ENCODE measurements at regions not wholly inside any gene's neighbourhood (a gene's known extent, or its start where the extent isn't known, plus 50 kb on each side); places are given as distances from the start of the nearest gene placed in this dataset.
A peak's percentile ranks its signal among the peaks of the same experiment; 100 is the strongest.

DNA sequence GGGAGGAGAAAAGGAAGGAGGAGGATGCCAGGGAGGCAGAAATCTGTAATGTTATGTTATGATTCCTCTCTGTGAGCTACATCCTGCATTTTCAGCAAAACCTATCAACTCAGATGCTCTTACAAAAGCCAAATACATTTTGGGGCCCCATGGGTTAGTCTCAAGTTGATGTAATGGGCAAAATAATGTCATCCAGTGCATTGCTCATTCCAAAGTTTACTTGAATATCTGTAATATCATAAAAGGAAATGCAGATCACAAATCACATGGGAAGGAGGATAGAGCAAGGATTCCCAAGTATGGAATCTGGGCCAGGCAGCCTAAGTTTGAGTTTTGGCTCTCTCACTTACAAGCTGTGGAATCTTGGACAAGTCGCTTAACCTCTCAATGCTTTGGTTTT lies 74.9 kb upstream of the SOD3 start:
- no peak for DNase-seq

DNA sequence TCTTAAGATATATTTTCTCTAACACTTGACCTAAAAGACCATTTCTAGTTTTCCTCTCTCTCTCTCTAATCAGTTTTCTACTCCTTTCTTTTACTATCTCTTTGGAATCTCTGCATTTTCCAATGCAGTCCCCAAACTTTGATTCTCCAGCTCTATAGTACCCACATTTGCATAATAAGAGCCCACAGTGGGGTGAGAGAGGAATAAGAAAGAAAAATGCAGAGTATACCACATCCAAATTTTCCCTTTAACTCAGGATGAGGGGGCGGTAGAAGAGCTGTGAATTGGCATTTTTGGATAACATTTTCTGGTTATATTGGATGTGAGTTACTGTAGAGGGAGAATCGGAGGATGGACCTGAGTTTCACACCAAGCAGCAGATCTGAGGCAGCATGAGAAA lies 74.4 kb upstream of the SOD3 start:
- DNase-seq: no peak

DNA sequence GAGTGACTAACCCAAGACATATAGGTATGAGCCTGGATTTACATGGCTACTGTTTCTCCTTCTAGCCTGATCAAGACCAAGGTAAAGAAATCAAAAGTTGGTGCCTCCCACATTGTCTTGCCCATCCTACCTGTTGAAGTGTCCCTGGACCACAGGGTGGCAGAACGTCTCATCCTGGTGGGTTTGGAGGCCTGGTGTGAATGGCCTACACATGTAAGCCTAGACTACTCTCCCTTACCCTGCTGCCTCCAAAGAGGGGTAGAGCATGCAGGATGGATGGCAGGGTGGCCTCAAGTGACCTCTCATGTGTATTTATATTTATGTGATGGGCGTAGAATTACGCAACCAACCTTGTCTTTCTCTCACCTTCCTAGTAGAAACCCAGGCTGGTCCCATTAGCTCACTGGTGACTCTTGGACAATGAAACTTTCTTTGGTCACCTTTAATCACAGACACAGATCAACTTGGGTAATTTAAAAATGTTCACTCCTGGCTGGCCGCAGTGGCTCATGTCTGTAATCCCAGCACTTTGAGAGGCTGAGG lies 73.3 kb upstream of the SOD3 start:
- DNase-seq: no peak

DNA sequence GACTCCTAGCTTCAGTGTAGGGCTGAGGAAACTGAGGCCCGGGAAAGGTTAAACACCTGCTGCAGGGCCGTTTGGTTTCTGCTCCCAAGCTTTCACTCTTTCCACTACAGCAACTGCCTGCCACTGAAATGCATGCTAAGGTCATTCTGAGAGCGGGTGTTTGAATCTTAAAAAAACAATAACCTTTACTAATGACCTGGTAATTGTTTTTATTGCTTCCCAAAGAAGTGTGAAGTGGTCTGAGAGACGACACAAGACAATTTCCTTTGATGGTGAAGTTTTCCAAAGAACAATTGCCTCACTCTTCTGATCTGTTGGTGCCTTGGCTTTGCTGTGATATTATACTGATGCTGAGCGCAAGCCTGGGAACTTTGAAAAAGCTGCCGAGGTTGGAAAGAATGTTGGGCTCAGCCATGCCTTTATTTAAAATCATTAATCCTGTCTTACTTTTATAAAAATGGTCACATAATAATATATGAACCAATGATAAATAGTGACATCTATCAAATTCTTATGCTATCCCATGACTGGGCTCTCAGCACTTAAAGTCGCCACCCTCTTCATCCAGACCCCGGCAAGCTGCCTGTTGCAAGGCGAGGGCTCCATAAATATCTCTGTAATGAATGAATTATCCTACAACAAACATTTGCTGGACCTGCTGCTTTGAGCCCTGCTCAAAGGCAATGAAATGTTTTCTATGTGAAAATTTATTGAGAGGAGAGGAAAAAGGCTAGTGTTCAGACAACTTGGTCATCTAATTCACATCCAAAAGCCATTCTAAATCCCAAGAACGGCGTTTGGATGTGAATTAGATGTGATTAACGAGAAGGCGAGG lies 67.8 kb upstream of the SOD3 start:
- DNase-seq: no peak

DNA sequence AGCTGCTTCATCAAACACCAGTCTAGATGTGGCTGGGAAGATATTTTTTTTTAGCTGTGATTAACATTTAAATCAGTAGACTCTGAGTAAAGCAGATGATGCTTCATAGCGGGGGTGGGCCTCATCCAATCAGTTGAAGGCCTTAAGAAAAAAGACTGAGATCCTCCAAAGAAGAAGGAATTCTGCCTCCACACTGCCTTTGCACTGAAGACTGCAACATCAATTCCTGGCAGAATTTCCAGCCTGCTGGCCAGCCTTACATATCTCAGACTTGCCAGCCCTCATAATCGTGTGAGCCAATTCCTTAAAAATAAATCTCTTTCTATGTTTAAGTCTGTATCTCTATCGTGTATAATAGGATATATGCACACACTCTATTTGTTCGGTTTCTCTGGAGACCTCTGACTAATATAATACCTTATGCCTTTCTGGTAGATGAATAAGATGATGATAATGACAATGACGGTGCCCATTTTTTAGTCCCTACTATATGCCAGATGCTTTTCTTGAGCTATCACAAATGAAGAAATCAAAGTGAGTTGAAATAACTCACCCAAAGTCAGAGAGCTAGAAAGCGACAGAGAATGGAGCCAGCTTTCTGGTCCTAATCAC lies 66.1 kb upstream of the SOD3 start:
- no peak for DNase-seq

DNA sequence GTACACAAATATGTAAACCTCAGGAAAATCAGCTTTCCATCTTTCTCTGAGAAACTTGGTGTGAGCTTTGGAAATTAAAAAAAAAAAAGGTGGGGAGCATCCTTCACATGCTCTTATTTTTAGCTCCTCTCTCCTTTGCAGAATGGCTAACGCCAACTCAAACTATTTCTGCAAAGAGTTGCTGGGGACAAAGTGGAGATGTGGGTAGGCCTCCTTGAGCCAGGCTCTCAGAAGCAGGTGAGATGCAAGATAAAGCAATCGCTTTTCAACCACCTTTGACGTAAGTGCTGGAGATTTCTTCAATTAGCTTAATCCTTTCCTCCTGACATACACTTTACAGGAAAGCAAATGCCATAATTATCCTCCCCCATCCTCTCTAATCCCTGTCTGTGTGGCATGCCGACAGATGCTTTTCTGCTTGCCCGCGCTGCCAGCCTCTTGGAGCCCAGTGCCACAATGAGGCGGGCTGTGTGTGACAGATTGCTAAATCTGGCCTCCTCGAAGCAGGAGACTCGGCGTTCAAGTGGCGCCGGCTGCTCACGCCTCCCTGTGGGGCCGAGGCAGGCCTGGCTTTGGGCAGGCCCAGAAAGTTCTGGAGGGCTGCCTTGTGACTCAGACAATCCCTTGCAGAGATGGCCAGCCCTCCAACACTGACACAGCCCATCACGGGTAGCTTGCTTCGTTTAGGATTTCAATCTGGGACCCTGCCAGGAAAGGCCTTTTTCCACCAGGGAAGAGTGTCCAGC lies 64.9 kb upstream of the SOD3 start:
- peak; percentile 53 for DNase-seq

DNA sequence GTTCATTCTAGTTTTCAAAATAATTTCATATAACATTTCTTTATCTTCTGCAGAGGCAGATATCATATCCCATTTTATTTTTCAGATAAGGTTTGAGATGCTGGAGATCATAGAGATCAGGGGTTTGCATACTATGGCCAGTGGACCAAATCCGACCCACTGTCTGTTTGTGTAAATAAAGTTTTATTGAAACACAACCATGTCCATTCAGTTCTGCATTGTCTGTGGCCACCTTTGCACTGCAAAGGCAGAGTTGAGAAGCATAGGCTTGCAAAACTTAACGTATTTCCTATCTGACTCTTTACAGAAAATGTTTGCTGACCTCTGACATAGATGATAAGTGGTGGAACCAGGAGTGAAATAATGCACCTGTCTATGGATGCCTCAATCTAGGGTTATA lies 63.9 kb upstream of the SOD3 start:
- DNase-seq: no peak

DNA sequence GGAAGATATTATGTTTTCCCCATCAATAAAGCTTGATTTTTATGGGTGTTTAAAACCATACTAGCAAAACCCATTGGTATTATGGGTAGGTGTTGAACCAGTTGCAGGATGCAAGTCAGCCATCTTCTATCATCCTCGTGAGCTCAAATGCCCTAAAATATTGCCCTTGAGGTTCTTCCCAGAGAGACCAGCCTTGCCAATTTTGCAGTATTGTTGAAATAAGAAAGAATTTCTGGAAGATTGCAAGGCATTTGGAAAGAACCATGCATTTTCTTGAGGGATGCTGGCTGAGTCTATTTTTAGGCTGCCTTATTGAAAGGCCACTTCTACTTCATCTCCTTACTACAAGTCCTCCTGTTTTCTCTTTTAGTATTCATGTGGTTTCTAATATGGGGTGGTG lies 60.9 kb upstream of the SOD3 start:
- DNase-seq: no peak

DNA sequence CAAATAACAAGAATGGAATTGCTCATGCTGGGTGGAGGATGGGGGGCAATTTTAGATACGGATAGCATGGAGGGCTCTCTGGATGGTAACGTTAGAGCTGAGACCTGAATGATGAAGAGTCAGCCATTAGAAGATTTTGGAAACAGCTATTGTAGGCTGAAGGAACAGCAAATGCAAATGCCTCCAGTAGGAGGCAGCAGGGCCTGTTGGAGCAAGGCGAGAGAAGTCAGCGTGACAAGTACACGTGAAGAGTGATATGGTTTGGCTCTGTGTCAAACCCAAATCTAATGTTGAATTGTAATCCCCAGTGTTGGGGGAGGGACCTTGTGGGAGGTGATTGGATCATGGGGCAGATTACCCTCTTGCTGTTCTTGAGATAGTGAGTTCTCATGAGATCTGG lies 59.3 kb upstream of the SOD3 start:
- DNase-seq: peak; percentile 28

DNA sequence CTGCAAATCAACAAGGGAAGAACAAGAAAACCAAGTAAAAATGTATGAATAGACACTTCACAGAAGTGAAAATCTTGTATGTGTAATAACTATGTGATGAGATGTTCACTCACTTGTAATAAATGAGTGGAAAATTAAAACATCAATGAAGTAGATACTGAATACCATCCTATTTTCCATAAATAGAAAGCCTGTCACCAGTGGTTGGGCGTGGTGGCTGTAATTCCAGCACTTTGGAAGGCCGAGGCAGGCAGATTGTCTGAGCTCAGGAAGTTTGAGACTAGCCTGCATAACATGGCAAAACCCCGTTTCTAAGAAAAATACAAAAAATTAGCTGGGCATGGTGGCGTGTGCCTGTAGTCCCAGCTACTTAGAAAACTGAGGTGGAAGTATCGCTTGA lies 53.5 kb upstream of the SOD3 start:
- no peak for DNase-seq

DNA sequence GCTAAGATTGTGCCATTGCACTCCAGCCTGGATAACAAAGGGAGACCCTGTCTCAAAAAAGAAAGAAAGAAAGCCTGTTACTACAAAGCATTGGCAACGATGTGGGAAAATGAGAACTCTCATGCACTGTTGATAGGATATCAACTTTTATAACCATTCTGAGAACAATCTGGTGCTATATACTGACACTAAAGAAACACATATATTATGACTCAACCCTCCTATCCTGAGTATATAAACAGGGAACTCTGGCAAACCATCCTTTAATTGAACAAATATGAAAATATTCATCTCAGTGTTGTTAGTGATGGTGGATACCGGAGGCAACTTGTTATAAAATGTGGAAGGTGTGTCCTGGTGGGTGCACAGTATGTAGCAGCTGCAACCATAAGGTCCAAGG lies 53.0 kb upstream of the SOD3 start:
- no peak for DNase-seq

DNA sequence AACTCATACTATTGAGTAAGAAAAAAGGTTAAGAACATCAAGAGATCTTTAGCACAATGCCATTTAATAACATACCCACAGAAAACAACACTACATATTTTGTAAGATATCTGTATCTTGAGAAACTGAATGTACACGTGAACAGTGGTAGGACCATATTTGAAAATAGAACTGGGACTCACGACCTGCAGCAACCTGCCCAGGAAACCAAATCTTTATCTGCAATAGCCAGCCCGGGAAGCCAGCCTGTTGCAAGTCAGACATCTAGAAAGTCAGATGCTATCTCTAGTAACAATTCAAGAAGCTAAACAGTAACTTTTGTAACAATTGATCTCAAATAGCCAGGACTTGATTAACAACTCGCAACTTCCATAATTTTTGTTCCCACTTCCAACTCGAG lies 52.6 kb upstream of the SOD3 start:
- DNase-seq: no peak

DNA sequence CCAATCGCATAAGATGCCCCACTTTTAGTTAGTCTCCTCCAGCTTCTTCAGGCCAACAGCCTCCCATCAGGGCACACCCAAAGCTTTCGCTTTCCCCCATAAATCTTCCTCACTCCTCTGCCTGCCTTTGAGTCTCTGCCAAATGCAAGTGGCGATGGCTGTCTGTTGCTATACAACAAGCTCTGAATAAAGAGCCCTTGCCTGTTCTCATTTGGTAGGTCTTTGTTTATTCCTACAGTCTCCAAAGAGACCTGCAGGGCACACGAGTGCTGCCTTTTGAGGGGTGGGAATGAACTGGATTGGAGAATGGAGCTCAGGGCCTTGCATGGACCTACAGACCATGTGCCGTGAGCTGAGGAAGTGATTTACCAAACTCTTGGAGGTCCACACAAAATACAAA lies 52.2 kb upstream of the SOD3 start:
- no peak for DNase-seq

DNA sequence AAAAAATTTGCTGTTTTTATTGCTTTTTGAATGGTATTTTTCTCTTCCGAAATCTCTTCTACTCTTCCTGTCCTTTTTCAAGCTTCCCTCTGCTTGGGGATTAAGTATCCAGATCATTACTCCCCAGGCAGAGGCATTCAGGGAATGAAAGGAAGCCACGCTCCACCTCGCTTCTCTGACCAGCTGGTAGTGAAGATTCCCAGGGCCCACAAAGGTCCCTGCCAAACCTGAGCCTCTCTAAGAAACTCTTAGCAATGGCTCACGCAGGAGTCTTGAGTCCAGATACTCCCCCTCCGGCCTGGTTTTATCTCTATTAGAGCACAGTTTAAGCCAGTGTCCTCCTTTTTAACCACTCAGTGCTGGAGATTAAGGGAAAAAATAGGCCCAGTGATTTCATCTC lies 51.4 kb upstream of the SOD3 start:
- peak; percentile 32 for DNase-seq

DNA sequence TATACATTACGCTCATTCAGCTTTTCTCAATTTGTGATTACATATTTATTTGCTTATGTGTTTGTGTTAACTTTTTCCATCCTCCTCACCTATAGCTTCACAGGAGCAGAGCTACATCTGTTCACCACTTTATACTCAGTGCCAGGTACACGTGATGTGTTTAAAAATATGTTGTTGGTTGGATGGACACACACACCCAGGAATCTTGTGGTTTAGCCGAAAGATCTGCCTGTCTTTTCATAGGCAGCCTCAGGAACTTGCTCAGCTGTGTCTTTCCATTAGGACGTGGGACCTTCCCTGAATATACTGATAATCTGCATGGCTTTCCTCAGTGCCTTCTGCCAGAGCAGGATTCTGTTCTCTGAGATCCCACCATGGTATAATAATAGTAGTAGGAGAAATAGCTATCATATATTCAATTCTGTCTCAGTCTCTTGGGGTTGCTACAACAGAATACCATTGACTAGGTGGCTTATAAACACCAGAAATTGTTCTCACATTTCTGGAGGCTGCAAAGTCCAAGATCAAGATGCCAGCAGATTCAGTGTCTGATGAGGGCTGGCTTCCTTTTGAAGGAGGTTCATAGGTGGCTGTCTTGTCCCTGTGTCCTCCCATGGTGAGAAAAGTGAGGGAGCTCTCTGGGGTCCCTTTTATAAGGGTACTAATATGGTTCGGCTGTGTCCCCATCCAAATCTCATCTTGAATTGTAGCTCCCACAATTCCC lies 50.0 kb upstream of the SOD3 start:
- no peak for DNase-seq

Data from fibroblast of upper back skin (primary cell).